ENCODE measurements at regions not wholly inside any gene's neighbourhood (a gene's known extent, or its start where the extent isn't known, plus 50 kb on each side); places are given as distances from the start of the nearest gene placed in this dataset.

- no peaks in the 10 kb centered on the region for H3K27me3 Mint-ChIP-seq (ENCODE audit: insufficient read depth, unreplicated experiment)
- H3K4me3 Mint-ChIP-seq (ENCODE audit: unreplicated experiment) = no peak overlapping the region
- no peak overlapping the region for H3K27ac Mint-ChIP-seq (ENCODE audit: low read depth, unreplicated experiment)
- no TSS peak for BruUV-seq (replicated peaks)
- no peak for DNase-seq (ENCODE audit: unreplicated experiment)
- POLR2A ChIA-PET = interaction anchor here (0.9 kb wide), 1 partner anchor 11 kb away, joined by 3 read pairs; no protein-coding TSS in a partner anchor
- intact Hi-C loops (cut with micrococcal nuclease) = loop anchor here (10.0 kb wide), 2 partner anchors 271 to 601 kb away; partner anchors contain the start of gene COL12A1
- peaks cover 5% of the 10 kb centered on the region for H3K9me3 Mint-ChIP-seq (ENCODE audit: unreplicated experiment)
- CTCF ChIA-PET = interaction anchor here (0.5 kb wide), 1 partner anchor 635 kb away, joined by 4 read pairs; no protein-coding TSS in a partner anchor
- no peaks in the 10 kb centered on the region for H3K36me3 Mint-ChIP-seq (ENCODE audit: insufficient read depth, unreplicated experiment)
- H3K4me1 Mint-ChIP-seq (ENCODE audit: insufficient read depth, unreplicated experiment) = peaks cover 31% of the 10 kb centered on the region
- TF ChIP-seq, protein P1, sequence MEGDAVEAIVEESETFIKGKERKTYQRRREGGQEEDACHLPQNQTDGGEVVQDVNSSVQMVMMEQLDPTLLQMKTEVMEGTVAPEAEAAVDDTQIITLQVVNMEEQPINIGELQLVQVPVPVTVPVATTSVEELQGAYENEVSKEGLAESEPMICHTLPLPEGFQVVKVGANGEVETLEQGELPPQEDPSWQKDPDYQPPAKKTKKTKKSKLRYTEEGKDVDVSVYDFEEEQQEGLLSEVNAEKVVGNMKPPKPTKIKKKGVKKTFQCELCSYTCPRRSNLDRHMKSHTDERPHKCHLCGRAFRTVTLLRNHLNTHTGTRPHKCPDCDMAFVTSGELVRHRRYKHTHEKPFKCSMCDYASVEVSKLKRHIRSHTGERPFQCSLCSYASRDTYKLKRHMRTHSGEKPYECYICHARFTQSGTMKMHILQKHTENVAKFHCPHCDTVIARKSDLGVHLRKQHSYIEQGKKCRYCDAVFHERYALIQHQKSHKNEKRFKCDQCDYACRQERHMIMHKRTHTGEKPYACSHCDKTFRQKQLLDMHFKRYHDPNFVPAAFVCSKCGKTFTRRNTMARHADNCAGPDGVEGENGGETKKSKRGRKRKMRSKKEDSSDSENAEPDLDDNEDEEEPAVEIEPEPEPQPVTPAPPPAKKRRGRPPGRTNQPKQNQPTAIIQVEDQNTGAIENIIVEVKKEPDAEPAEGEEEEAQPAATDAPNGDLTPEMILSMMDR (IDR thresholded peaks at IDR 0.05; ENCODE audit: unreplicated experiment) = no peak
These were observed 601.6 kb downstream of the COL12A1 start for GRCh38 chr6:74604279-74604678.

DNA sequence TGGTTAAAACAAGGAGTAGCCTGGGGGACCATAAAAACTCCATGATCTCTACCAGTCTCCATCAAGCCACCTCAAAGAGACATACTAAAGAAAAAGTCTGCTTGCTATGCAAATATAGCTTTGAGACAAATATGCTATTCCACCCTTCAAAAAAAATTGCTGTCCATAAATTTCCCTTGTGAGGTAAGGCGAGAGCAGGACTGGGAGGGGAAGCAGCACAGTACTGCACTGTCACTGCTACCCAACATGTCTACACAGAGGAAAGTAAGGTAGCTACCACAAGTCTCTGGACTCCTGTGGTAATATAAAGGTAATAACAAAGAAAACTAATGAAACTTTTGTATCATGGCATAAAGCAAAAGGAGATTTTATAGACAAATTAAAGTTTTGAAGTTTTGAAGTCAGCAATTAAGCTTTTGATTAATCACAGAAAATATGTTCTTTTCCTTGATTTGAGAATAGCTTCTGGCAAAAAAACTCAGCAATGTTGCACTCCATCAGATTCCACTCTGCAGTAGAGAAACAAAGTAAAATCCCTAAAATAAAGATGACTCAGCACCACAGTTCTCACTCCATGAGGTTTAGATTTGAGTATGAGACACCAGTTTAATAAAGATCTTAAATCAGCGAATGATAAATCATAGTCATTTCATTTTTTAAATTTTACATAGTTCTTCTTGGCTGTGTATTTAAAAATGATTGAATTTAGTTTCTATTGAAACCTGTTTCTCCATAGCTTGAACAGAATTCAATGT, 602.4 kb downstream of the COL12A1 start:
- Mint-ChIP-seq H3K27me3 (ENCODE audit: insufficient read depth, unreplicated experiment) (no peaks in the 10 kb centered on the region), H3K4me1 (ENCODE audit: insufficient read depth, unreplicated experiment) (peaks cover 32% of the 10 kb centered on the region), H3K36me3 (ENCODE audit: insufficient read depth, unreplicated experiment) (no peaks in the 10 kb centered on the region), H3K27ac (ENCODE audit: low read depth, unreplicated experiment) (peak overlapping the region; percentile 12), H3K4me3 (ENCODE audit: unreplicated experiment) (no peak overlapping the region), H3K9me3 (ENCODE audit: unreplicated experiment) (peaks cover 10% of the 10 kb centered on the region)
- no TSS peak for BruUV-seq (replicated peaks)
- TF ChIP-seq, protein P1 (IDR thresholded peaks at IDR 0.05; ENCODE audit: unreplicated experiment) = no peak
- ChIA-PET CTCF (interaction anchor here (0.5 to 0.6 kb wide), 3 partner anchors 92 to 634 kb away, joined by 3 to 5 read pairs (median 4); no protein-coding TSS in a partner anchor), POLR2A (interaction anchor here (0.6 kb wide), 1 partner anchor 854 kb away, joined by 3 read pairs; no protein-coding TSS in a partner anchor)
- DNase-seq (ENCODE audit: unreplicated experiment) = no peak
- intact Hi-C loops (cut with micrococcal nuclease) = loop anchor here (10.0 kb wide), 2 partner anchors 271 to 601 kb away; partner anchors contain the start of gene COL12A1

GRCh38 chr6:74602206-74602605, 603.6 kb downstream of the COL12A1 start:
- TF ChIP-seq, protein P1 (IDR thresholded peaks at IDR 0.05; ENCODE audit: unreplicated experiment) = no peak
- intact Hi-C loops (cut with micrococcal nuclease) = loop anchor here (10.0 kb wide), 2 partner anchors 273 to 603 kb away; partner anchors contain the start of gene COL12A1
- Mint-ChIP-seq H3K36me3 (ENCODE audit: insufficient read depth, unreplicated experiment) (no peaks in the 10 kb centered on the region), H3K4me1 (ENCODE audit: insufficient read depth, unreplicated experiment) (peaks cover 32% of the 10 kb centered on the region), H3K27ac (ENCODE audit: low read depth, unreplicated experiment) (no peak overlapping the region), H3K27me3 (ENCODE audit: insufficient read depth, unreplicated experiment) (no peaks in the 10 kb centered on the region), H3K9me3 (ENCODE audit: unreplicated experiment) (peaks cover 10% of the 10 kb centered on the region), H3K4me3 (ENCODE audit: unreplicated experiment) (no peak overlapping the region)
- ChIA-PET POLR2A (interaction anchor here (0.8 kb wide), 1 partner anchor 13 kb away, joined by 3 read pairs; no protein-coding TSS in a partner anchor), CTCF (no interaction called here)
- no peak for DNase-seq (ENCODE audit: unreplicated experiment)
- no TSS peak for BruUV-seq (replicated peaks)
